Panc1 (cell line): ENCODE measurements at regions not wholly inside any gene's neighbourhood (a gene's known extent, or its start where the extent isn't known, plus 50 kb on each side); places are given as distances from the start of the nearest gene placed in this dataset.

Experiments used
- SIN3A ChIP-seq: IDR thresholded peaks from 2 replicates; pipeline ENCODE4 v1.6.1; 2012; ENCODE audit warnings: low read depth, mild to moderate bottlenecking, low read length, moderate library complexity, borderline replicate concordance; ENCODE audit not compliant: insufficient read depth
- TF ChIP-seq, protein P1 (sequence below): fragments of 450-650 bp; IDR thresholded peaks from 2 replicates; pipeline ENCODE4 v1.5.1; 2017; ENCODE audit warnings: mild to moderate bottlenecking

DNA sequence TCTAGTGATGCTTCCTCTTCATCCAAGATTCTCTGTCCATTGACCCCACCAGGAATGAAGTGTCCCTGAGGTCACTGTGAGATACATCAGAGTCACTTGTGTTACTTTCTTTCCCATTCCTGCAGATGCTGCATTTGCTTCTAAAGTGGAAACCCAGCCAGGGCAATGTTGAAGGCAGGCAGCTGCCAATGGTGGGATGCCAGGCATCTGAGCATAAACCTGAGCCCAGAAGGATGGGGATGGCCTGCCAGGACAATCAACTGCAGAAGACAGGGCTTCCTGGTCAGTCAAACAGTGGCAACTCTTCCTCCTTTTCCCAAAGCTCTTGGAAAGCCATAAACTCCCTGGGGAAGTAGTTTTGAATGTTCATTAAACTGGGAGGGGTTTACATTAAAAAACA is 178.0 kb upstream of the TMEM132C start:
- TF ChIP-seq, protein P1, sequence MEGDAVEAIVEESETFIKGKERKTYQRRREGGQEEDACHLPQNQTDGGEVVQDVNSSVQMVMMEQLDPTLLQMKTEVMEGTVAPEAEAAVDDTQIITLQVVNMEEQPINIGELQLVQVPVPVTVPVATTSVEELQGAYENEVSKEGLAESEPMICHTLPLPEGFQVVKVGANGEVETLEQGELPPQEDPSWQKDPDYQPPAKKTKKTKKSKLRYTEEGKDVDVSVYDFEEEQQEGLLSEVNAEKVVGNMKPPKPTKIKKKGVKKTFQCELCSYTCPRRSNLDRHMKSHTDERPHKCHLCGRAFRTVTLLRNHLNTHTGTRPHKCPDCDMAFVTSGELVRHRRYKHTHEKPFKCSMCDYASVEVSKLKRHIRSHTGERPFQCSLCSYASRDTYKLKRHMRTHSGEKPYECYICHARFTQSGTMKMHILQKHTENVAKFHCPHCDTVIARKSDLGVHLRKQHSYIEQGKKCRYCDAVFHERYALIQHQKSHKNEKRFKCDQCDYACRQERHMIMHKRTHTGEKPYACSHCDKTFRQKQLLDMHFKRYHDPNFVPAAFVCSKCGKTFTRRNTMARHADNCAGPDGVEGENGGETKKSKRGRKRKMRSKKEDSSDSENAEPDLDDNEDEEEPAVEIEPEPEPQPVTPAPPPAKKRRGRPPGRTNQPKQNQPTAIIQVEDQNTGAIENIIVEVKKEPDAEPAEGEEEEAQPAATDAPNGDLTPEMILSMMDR = no peak
- TF ChIP-seq SIN3A = no peak
